ENCODE measurements at regions not wholly inside any gene's neighbourhood (a gene's known extent, or its start where the extent isn't known, plus 50 kb on each side); places are given as distances from the start of the nearest gene placed in this dataset.

- TF ChIP-seq CTCF (IDR thresholded peaks at IDR 0.05) (no peak), POLR2AphosphoS5 (IDR thresholded peaks at IDR 0.05) (no peak), EP300 (IDR thresholded peaks at IDR 0.05) (no peak), POLR2A (IDR thresholded peaks at IDR 0.05) (no peak)
Measured at GRCh38 chr2:222809582-222809981, 51.3 kb upstream of the ACSL3 start.

Measured in sigmoid colon (tissue), 4 donors.